ENCODE measurements at regions not wholly inside any gene's neighbourhood (a gene's known extent, or its start where the extent isn't known, plus 50 kb on each side); places are given as distances from the start of the nearest gene placed in this dataset.

- H3K36me3 Mint-ChIP-seq (ENCODE audit: low read depth) = no peaks in the 10 kb centered on the region
- Histone ChIP-seq H3K27me3 (ENCODE audit: control insufficient read depth in 1 of 2, insufficient read depth in 2 of 2, low read length in 2 of 2) (peaks cover 0 to 3% of the 10 kb centered on the region in 2 experiments), H3K9me3 (ENCODE audit: control insufficient read depth in 1 of 2, insufficient read depth in 1 of 2, low read length in 2 of 2) (peaks cover 0 to 4% of the 10 kb centered on the region in 2 experiments), H3K4me1 (ENCODE audit: insufficient read depth, low read length) (no peaks in the 10 kb centered on the region), H3K36me3 (ENCODE audit: insufficient read depth, low read length) (no peaks in the 10 kb centered on the region), H3K4me3 (ENCODE audit: low read length) (no peak overlapping the region), H3K27ac (ENCODE audit: low read depth in 1 of 2, low read length in 2 of 2) (no peak overlapping the region)
- no peak overlapping the region for H3K4me3 Mint-ChIP-seq
- no peak for ATAC-seq (ENCODE audit: poor library complexity)
- ChIA-PET POLR2A (no interaction called here), CTCF (no interaction called here)
- H3K27me3 Mint-ChIP-seq = peaks cover 27% of the 10 kb centered on the region
- no peak for TF ChIP-seq CTCF (IDR thresholded peaks at IDR 0.05)
- H3K4me1 Mint-ChIP-seq (ENCODE audit: low read depth) = no peaks in the 10 kb centered on the region
- no peaks in the 10 kb centered on the region for H3K9me3 Mint-ChIP-seq
- no peak overlapping the region for H3K27ac Mint-ChIP-seq
- intact Hi-C loops (cut with DNase I, micrococcal nuclease) = no loop called here
- DNase-seq = no peak
Measured at GRCh38 chr11:11691296-11692151, 69.7 kb upstream of the GALNT18 start.

- Histone ChIP-seq H3K9me3 (ENCODE audit: control insufficient read depth in 1 of 2, insufficient read depth in 1 of 2, low read length in 2 of 2) (no peaks in the 10 kb centered on the region), H3K36me3 (ENCODE audit: insufficient read depth, low read length) (no peaks in the 10 kb centered on the region), H3K4me3 (ENCODE audit: low read length) (no peak overlapping the region), H3K4me1 (ENCODE audit: insufficient read depth, low read length) (no peaks in the 10 kb centered on the region), H3K27ac (ENCODE audit: low read depth in 1 of 2, low read length in 2 of 2) (no peak overlapping the region), H3K27me3 (ENCODE audit: control insufficient read depth in 1 of 2, insufficient read depth in 2 of 2, low read length in 2 of 2) (peaks cover 0 to 6% of the 10 kb centered on the region in 2 experiments)
- ChIA-PET POLR2A (no interaction called here), CTCF (no interaction called here)
- Mint-ChIP-seq H3K4me1 (ENCODE audit: low read depth) (no peaks in the 10 kb centered on the region), H3K9me3 (no peaks in the 10 kb centered on the region), H3K27ac (no peak overlapping the region), H3K36me3 (ENCODE audit: low read depth) (no peaks in the 10 kb centered on the region), H3K27me3 (peaks cover 40% of the 10 kb centered on the region), H3K4me3 (no peak overlapping the region)
- no peak for DNase-seq
- TF ChIP-seq CTCF (IDR thresholded peaks at IDR 0.05) = no peak
- no peak for ATAC-seq (ENCODE audit: poor library complexity)
- intact Hi-C loops (cut with DNase I, micrococcal nuclease) = no loop called here
Measured at GRCh38 chr11:11681536-11681935, 59.7 kb upstream of the GALNT18 start.

- no peaks in the 10 kb centered on the region for H3K36me3 Mint-ChIP-seq (ENCODE audit: low read depth)
- CTCF ChIA-PET = no interaction called here
- DNase-seq (no peak), ATAC-seq (ENCODE audit: poor library complexity) (no peak)
- no peak overlapping the region for H3K27ac ChIP-seq (ENCODE audit: low read depth in 1 of 2, low read length in 2 of 2)
- H3K27ac Mint-ChIP-seq = no peak overlapping the region
- intact Hi-C loops (cut with DNase I, micrococcal nuclease) = no loop called here
- H3K9me3 ChIP-seq (ENCODE audit: control insufficient read depth in 1 of 2, insufficient read depth in 1 of 2, low read length in 2 of 2) = no peaks in the 10 kb centered on the region
- H3K4me1 Mint-ChIP-seq (ENCODE audit: low read depth) = no peaks in the 10 kb centered on the region
- POLR2A ChIA-PET = no interaction called here
- TF ChIP-seq CTCF (IDR thresholded peaks at IDR 0.05) = no peak
- H3K9me3 Mint-ChIP-seq = no peaks in the 10 kb centered on the region
- peaks cover 44% of the 10 kb centered on the region for H3K27me3 Mint-ChIP-seq
- no peak overlapping the region for H3K4me3 Mint-ChIP-seq
- H3K27me3 ChIP-seq (ENCODE audit: control insufficient read depth in 1 of 2, insufficient read depth in 2 of 2, low read length in 2 of 2) = peaks cover 0 to 6% of the 10 kb centered on the region in 2 experiments
- H3K36me3 ChIP-seq (ENCODE audit: insufficient read depth, low read length) = no peaks in the 10 kb centered on the region
- H3K4me1 ChIP-seq (ENCODE audit: insufficient read depth, low read length) = no peaks in the 10 kb centered on the region
- H3K4me3 ChIP-seq (ENCODE audit: low read length) = no peak overlapping the region
Measured at GRCh38 chr11:11677672-11678356, 56.0 kb upstream of the GALNT18 start.
